ENCODE measurements at regions not wholly inside any gene's neighbourhood (a gene's known extent, or its start where the extent isn't known, plus 50 kb on each side); places are given as distances from the start of the nearest gene placed in this dataset.

DNA sequence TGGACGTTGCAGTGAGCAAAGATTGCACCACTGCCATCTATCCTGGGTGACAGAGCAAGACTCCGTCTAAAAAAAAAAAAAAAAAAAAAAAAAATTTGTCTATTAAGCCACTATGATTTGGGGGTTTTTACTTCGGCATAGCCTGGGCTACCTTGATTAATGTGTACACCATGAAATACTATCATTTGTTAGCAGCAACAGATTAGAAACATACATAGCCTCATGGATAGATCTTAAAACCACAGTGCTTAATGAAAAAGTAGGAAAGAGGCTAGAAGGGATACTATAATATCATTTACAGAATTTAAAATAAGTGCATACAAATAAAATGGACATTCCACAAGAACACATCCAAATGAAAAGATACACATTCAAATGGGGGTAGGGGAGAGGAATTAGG lies 77.3 kb upstream of the IL6 start:
- TF ChIP-seq TAF1 (IDR thresholded peaks at IDR 0.05; ENCODE audit: borderline replicate concordance, low read depth, low read length) (no peak), POLR2A (IDR thresholded peaks at IDR 0.05; ENCODE audit: low read depth, low read length) (no peak)
